ENCODE measurements at regions not wholly inside any gene's neighbourhood (a gene's known extent, or its start where the extent isn't known, plus 50 kb on each side); places are given as distances from the start of the nearest gene placed in this dataset.
"Not testable (repeated sequence)": the region's sequence is repeated elsewhere in the genome, so short reads cannot be mapped to it uniquely, and the experiment has no call there.

GRCh38 chr3:64801856-64802255, 114.1 kb upstream of the ADAMTS9 start:
- DNase-seq (no peak), ATAC-seq (no peak)
- POLR2A ChIA-PET: no interaction called here
- Mint-ChIP-seq H3K4me3 (no peak overlapping the region), H3K27ac (no peak overlapping the region), H3K27me3 (ENCODE audit: low read depth) (no peaks in the 10 kb centered on the region), H3K36me3 (ENCODE audit: low read depth) (no peaks in the 10 kb centered on the region), H3K9me3 (ENCODE audit: insufficient read depth) (no peaks in the 10 kb centered on the region), H3K4me1 (ENCODE audit: low read depth) (no peaks in the 10 kb centered on the region)
- CTCF ChIA-PET: no interaction called here

DNA sequence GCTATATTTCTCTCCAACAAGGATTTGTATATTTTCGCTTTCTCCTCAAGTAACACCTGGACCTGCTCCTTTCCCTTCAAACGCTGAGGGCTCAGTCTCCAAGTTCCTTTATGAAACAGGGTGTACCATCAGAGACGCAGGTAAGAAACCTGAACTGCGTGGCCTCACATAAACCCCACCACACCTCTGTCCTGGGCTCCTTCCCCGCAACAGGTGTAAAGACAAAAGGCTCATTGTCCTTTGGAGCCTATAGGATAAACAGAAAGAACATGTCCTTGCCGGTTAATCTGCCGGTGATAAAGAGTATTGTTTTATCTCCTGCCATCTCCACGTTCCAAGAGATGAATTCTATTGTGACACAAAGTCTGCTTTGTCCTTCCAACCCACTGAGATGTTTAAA, 111.8 kb upstream of the ADAMTS9 start:
- Mint-ChIP-seq H3K4me1 (ENCODE audit: low read depth) (no peaks in the 10 kb centered on the region), H3K9me3 (ENCODE audit: insufficient read depth) (no peaks in the 10 kb centered on the region), H3K27me3 (ENCODE audit: low read depth) (no peaks in the 10 kb centered on the region), H3K36me3 (ENCODE audit: low read depth) (no peaks in the 10 kb centered on the region), H3K27ac (no peak overlapping the region), H3K4me3 (no peak overlapping the region)
- ATAC-seq (no peak), DNase-seq (no peak)
- ChIA-PET POLR2A (no interaction called here), CTCF (no interaction called here)

DNA sequence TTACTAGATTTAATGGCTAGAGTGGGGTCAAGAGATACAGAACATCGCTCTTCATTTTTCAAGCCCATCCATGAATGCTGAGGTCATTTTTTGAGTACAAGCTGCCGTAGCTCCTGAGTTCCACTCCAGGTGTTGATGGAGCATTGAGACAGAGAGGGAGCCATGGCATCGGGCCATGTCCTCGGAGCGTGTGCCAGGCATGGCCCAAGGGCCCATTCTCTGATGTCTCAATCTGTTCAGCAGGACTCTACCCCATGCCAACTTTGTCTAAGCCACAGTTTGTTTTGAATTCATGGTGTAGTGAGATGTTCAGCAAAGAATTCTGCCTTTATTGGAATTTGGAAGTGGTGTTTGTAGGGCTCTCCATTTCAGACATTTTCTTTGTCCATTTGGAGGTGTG, 110.5 kb upstream of the ADAMTS9 start:
- POLR2A ChIA-PET: no interaction called here
- H3K27me3 Mint-ChIP-seq (ENCODE audit: low read depth): no peaks in the 10 kb centered on the region
- no peaks in the 10 kb centered on the region for H3K4me1 Mint-ChIP-seq (ENCODE audit: low read depth)
- no peak overlapping the region for H3K27ac Mint-ChIP-seq
- DNase-seq: no peak
- no peak overlapping the region for H3K4me3 Mint-ChIP-seq
- no peaks in the 10 kb centered on the region for H3K36me3 Mint-ChIP-seq (ENCODE audit: low read depth)
- no peak for ATAC-seq
- H3K9me3 Mint-ChIP-seq (ENCODE audit: insufficient read depth): no peaks in the 10 kb centered on the region
- CTCF ChIA-PET: no interaction called here

- no peaks in the 10 kb centered on the region for H3K4me1 Mint-ChIP-seq (ENCODE audit: low read depth)
- H3K27ac Mint-ChIP-seq: no peak overlapping the region
- POLR2A ChIA-PET: no interaction called here
- no peaks in the 10 kb centered on the region for H3K9me3 Mint-ChIP-seq (ENCODE audit: insufficient read depth)
- no peaks in the 10 kb centered on the region for H3K36me3 Mint-ChIP-seq (ENCODE audit: low read depth)
- ATAC-seq (no peak), DNase-seq (no peak)
- H3K4me3 Mint-ChIP-seq: no peak overlapping the region
- no peaks in the 10 kb centered on the region for H3K27me3 Mint-ChIP-seq (ENCODE audit: low read depth)
- CTCF ChIA-PET: no interaction called here
These were observed 109.0 kb upstream of the ADAMTS9 start for GRCh38 chr3:64796607-64797399.

DNA sequence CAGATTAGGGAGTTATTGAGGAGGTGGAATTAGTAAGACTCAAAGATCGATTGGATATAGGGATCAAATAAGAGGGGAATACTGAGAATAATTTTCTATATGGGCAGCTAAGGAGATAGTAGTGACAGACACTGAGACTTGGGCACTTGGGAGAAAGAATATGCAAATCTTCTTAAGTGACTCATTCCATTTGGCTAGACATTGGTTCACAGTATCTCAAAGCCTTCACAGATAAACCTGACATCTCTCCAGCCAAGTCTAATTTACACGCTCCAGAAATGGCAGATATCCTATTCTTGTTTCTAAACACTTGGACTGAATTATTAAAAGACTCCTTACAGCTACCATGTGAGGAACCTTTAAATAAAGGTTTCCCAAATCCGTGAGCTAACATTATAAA, 104.6 kb upstream of the ADAMTS9 start:
- ATAC-seq (no peak), DNase-seq (no peak)
- no peaks in the 10 kb centered on the region for H3K4me1 Mint-ChIP-seq (ENCODE audit: low read depth)
- POLR2A ChIA-PET: no interaction called here
- no peaks in the 10 kb centered on the region for H3K27me3 Mint-ChIP-seq (ENCODE audit: low read depth)
- CTCF ChIA-PET: no interaction called here
- H3K9me3 Mint-ChIP-seq (ENCODE audit: insufficient read depth): no peaks in the 10 kb centered on the region
- no peak overlapping the region for H3K4me3 Mint-ChIP-seq
- no peaks in the 10 kb centered on the region for H3K36me3 Mint-ChIP-seq (ENCODE audit: low read depth)
- H3K27ac Mint-ChIP-seq: no peak overlapping the region

GRCh38 chr3:64789111-64789510, 101.3 kb upstream of the ADAMTS9 start:
- no peaks in the 10 kb centered on the region for H3K36me3 Mint-ChIP-seq (ENCODE audit: low read depth)
- ChIA-PET CTCF (no interaction called here), POLR2A (no interaction called here)
- H3K4me3 Mint-ChIP-seq: no peak overlapping the region
- no peaks in the 10 kb centered on the region for H3K27me3 Mint-ChIP-seq (ENCODE audit: low read depth)
- no peak for DNase-seq
- H3K27ac Mint-ChIP-seq: no peak overlapping the region
- no peak for ATAC-seq
- H3K9me3 Mint-ChIP-seq (ENCODE audit: insufficient read depth): no peaks in the 10 kb centered on the region
- no peaks in the 10 kb centered on the region for H3K4me1 Mint-ChIP-seq (ENCODE audit: low read depth)

- Mint-ChIP-seq H3K36me3 (ENCODE audit: low read depth) (no peaks in the 10 kb centered on the region), H3K9me3 (ENCODE audit: insufficient read depth) (peaks cover 10% of the 10 kb centered on the region)
- CTCF ChIA-PET: no interaction called here
These were observed 95.4 kb upstream of the ADAMTS9 start for GRCh38 chr3:64783200-64783599.

GRCh38 chr3:64780923-64781322, 93.1 kb upstream of the ADAMTS9 start:
- CTCF ChIA-PET; H3K27ac Mint-ChIP-seq; H3K27me3 Mint-ChIP-seq (ENCODE audit: low read depth); H3K4me3 Mint-ChIP-seq; H3K36me3 Mint-ChIP-seq (ENCODE audit: low read depth); H3K4me1 Mint-ChIP-seq (ENCODE audit: low read depth); DNase-seq; ATAC-seq; POLR2A ChIA-PET: not testable (repeated sequence)
- peaks cover 12% of the 10 kb centered on the region for H3K9me3 Mint-ChIP-seq (ENCODE audit: insufficient read depth)

More at GRCh38 chr3:64783200-64783599, 95.4 kb upstream of the ADAMTS9 start:
- no peaks in the 10 kb centered on the region for H3K4me1 Mint-ChIP-seq (ENCODE audit: low read depth)
- no peaks in the 10 kb centered on the region for H3K27me3 Mint-ChIP-seq (ENCODE audit: low read depth)
- POLR2A ChIA-PET: no interaction called here
- DNase-seq (no peak), ATAC-seq (no peak)
- H3K4me3 Mint-ChIP-seq: no peak overlapping the region
- no peak overlapping the region for H3K27ac Mint-ChIP-seq

DNA sequence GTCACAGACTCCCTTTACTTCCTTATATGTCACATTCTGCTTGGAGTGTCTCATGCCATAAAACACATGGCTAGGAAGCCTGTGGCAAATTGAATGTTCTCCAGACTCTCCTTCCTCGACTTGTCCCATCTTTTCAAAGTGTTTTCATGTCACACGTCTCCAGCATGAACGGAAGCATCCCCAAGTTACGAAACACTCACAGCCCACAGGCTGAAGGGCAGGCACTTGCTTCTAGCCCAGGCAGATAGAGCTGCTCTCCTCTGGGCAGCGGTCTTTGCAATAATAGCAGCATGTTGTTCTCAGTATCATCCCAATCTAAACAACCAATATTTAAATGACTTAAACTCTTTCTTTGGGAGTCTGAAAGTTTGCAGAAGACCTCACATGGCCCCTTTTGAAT, 85.3 kb upstream of the ADAMTS9 start:
- ChIA-PET POLR2A (no interaction called here), CTCF (no interaction called here)
- Mint-ChIP-seq H3K27ac (no peak overlapping the region), H3K4me1 (ENCODE audit: low read depth) (no peaks in the 10 kb centered on the region), H3K27me3 (ENCODE audit: low read depth) (no peaks in the 10 kb centered on the region), H3K9me3 (ENCODE audit: insufficient read depth) (peaks cover 2% of the 10 kb centered on the region), H3K4me3 (no peak overlapping the region), H3K36me3 (ENCODE audit: low read depth) (no peaks in the 10 kb centered on the region)
- DNase-seq (no peak), ATAC-seq (no peak)

- no peak for DNase-seq
- Mint-ChIP-seq H3K27me3 (ENCODE audit: low read depth) (no peaks in the 10 kb centered on the region), H3K4me3 (no peak overlapping the region), H3K36me3 (ENCODE audit: low read depth) (no peaks in the 10 kb centered on the region), H3K4me1 (ENCODE audit: low read depth) (no peaks in the 10 kb centered on the region), H3K27ac (no peak overlapping the region), H3K9me3 (ENCODE audit: insufficient read depth) (peaks cover 2% of the 10 kb centered on the region)
- ChIA-PET CTCF (no interaction called here), POLR2A (no interaction called here)
- no peak for ATAC-seq
These were observed 78.6 kb upstream of the ADAMTS9 start for GRCh38 chr3:64766440-64766839.

DNA sequence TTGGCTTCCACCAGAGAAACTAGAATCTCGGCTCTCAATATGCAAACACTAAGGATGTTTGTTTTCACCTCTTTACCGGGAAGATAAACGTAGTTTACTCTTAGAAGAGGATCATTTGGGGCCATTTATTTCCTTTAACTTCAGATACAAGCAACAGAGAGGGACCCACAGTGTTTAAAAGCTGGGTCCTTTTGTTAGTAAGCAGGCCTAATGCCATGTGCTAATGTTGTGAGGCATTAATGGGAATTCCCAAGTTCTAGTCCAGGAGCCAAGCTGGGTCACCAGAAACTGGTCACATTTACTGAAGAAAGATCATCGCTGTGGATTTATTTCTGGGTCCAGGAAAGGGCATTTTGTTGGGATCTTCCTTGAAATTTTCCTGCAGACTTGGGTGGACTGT, 78.1 kb upstream of the ADAMTS9 start:
- H3K9me3 Mint-ChIP-seq (ENCODE audit: insufficient read depth): peaks cover 6% of the 10 kb centered on the region
- POLR2A ChIA-PET: no interaction called here
- CTCF ChIA-PET: no interaction called here
- no peak overlapping the region for H3K4me3 Mint-ChIP-seq
- no peak overlapping the region for H3K27ac Mint-ChIP-seq
- H3K27me3 Mint-ChIP-seq (ENCODE audit: low read depth): no peaks in the 10 kb centered on the region
- no peaks in the 10 kb centered on the region for H3K36me3 Mint-ChIP-seq (ENCODE audit: low read depth)
- ATAC-seq (no peak), DNase-seq (no peak)
- no peaks in the 10 kb centered on the region for H3K4me1 Mint-ChIP-seq (ENCODE audit: low read depth)

DNA sequence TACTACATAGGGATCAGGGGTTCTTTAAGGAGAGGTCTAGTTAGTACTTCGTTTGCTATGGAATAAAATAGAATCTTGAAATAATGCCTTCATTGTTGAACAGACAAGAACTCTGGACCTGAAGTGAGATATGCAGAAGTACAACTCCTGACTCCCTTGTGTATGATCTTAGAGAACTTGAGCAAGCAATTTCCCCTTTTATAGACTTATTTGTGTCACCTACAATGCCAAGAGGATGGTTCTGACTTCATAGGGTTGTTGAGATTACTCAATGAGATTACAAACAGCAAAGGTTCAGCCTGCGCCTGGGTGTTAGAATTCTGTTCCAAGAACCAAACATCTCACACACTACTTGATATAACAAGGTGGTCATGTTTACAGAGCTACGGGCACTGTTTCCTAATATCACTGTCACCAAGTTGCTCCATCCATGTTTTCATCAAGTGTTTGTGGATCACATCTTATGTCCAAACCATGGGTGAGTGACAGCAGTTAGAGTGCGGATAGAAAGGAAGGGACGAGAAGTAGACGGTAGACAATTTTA, 76.7 kb upstream of the ADAMTS9 start:
- Mint-ChIP-seq H3K27ac (no peak overlapping the region), H3K4me3 (no peak overlapping the region), H3K27me3 (ENCODE audit: low read depth) (no peaks in the 10 kb centered on the region), H3K4me1 (ENCODE audit: low read depth) (no peaks in the 10 kb centered on the region), H3K9me3 (ENCODE audit: insufficient read depth) (peaks cover 6% of the 10 kb centered on the region), H3K36me3 (ENCODE audit: low read depth) (no peaks in the 10 kb centered on the region)
- no peak for ATAC-seq
- ChIA-PET CTCF (no interaction called here), POLR2A (no interaction called here)
- no peak for DNase-seq

- ATAC-seq: no peak
- no peak overlapping the region for H3K4me3 Mint-ChIP-seq
- no peak for DNase-seq
- POLR2A ChIA-PET: no interaction called here
- no peaks in the 10 kb centered on the region for H3K4me1 Mint-ChIP-seq (ENCODE audit: low read depth)
- H3K27ac Mint-ChIP-seq: no peak overlapping the region
- H3K9me3 Mint-ChIP-seq (ENCODE audit: insufficient read depth): peaks cover 6% of the 10 kb centered on the region
- no peaks in the 10 kb centered on the region for H3K36me3 Mint-ChIP-seq (ENCODE audit: low read depth)
- CTCF ChIA-PET: no interaction called here
- no peaks in the 10 kb centered on the region for H3K27me3 Mint-ChIP-seq (ENCODE audit: low read depth)
These were observed 76.2 kb upstream of the ADAMTS9 start for GRCh38 chr3:64763980-64764379.

Data from activated CD8-positive, alpha-beta T cell treated with anti-CD3 and anti-CD28 coated beads, Interleukin-2, amount 10 ng/mL, durations not matched to agents 7 days and 5 days (primary cell).